Activated T-cell treated with anti-CD3 and anti-CD28 coated beads, Interleukin-2, amount 50 U/mL, for 24 hours (primary cell): ENCODE measurements at regions not wholly inside any gene's neighbourhood (a gene's known extent, or its start where the extent isn't known, plus 50 kb on each side); places are given as distances from the start of the nearest gene placed in this dataset.

Experiments
- DNase-seq: peaks from one replicate; pipeline ENCODE4 v3.0.0-alpha.2; 2020
- H3K27ac Mint-ChIP-seq: 2 replicates; pipeline ENCODE4 v1.8.0; 2020; ENCODE audit warnings: mild to moderate bottlenecking, mixed read lengths
- H3K27me3 Mint-ChIP-seq: 2 replicates; pipeline ENCODE4 v1.8.0; 2020; ENCODE audit warnings: mixed read lengths
- H3K36me3 Mint-ChIP-seq: 2 replicates; pipeline ENCODE4 v1.8.0; 2020; ENCODE audit warnings: low read depth, mixed read lengths
- H3K4me1 Mint-ChIP-seq: 2 replicates; pipeline ENCODE4 v1.8.0; 2020; ENCODE audit warnings: low read depth, mixed read lengths
- H3K4me3 Mint-ChIP-seq: 2 replicates; pipeline ENCODE4 v1.8.0; 2020; ENCODE audit warnings: mild to moderate bottlenecking, moderate library complexity, mixed read lengths
- H3K9me3 Mint-ChIP-seq: 2 replicates; pipeline ENCODE4 v1.8.0; 2020; ENCODE audit warnings: mixed read lengths

DNA sequence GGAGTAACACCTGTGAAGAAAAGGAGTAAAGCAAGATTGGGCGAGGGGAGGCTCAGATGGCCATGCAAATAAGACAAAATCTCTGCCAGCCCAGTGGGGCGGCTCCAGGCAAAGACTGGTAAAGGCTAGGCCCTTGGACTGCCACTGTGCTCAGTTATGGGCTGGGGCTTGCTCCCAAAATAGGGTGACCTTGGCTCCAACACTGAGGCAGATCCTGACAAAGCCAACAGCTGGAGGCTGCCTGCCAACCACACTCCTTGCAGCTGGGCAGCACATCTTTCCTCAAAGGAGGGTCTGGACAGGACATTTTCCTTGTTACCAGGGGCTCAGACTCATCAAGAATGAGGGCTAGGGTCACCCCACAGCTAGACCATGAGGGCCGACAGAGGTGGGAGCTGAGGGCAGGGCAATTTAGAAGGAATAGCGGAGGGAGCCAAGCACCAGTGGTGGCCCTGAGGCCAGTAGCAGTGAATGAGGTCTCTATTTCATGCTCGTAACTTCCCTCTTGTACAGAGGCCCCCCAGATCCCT lies 86.1 kb downstream of the CHRD start:
- H3K9me3 Mint-ChIP-seq: no peaks in the 10 kb centered on the region
- H3K4me3 Mint-ChIP-seq: no peak overlapping the region
- H3K27ac Mint-ChIP-seq: no peak overlapping the region
- H3K27me3 Mint-ChIP-seq: peaks cover 20% of the 10 kb centered on the region
- H3K36me3 Mint-ChIP-seq: no peaks in the 10 kb centered on the region
- peaks cover 8% of the 10 kb centered on the region for H3K4me1 Mint-ChIP-seq
- DNase-seq: no peak

DNA sequence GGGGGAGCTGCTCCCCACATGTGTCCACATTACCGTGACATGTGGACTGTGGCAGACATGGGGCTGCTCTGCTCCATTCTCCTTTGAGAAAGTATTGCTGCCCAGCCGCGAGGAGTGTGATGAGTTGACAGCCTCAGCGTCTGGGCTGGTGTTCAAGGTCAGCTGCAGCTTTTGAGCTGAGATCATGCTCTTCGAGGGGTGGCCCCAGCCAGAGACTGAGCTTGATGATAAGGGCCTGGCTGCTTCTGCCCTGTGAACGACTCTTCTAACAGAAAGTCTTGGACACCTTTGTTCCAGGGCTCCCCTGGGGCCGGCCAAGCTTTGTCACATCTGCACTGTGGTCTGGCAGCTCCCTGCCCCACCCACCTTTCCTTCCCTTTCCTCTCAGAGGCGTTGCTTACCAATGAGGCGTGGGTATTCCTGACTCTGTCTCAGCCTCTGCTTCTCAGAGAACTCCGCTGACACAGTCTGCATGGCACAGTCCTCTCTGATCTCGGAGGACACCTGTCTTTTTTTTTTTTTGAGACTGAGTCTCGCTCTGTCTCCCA lies 86.6 kb downstream of the CHRD start:
- peaks cover 13% of the 10 kb centered on the region for H3K4me1 Mint-ChIP-seq
- H3K36me3 Mint-ChIP-seq: no peaks in the 10 kb centered on the region
- DNase-seq: no peak
- H3K27ac Mint-ChIP-seq: no peak overlapping the region
- no peaks in the 10 kb centered on the region for H3K9me3 Mint-ChIP-seq
- peaks cover 20% of the 10 kb centered on the region for H3K27me3 Mint-ChIP-seq
- H3K4me3 Mint-ChIP-seq: no peak overlapping the region

DNA sequence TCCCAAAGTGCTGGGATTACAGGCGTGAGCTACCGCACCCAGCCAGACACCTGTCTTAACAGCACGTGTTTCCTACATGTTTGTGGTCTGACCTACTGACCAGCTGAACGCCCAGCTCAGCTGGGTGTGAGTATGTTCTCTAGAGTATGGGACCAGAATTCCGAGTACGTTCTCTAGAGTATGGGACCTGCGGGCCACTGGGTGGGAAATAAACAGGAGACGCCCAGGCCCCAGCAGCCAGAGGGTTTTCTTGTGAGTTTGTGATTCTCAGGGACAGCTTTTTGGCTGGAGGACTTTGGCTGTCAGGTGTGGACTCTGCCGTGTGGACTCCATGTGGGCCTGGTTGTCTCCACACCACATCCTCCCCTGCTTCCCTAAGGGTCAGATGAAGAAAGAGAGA lies 87.3 kb downstream of the CHRD start:
- Mint-ChIP-seq H3K36me3 (no peaks in the 10 kb centered on the region), H3K4me1 (peaks cover 19% of the 10 kb centered on the region), H3K9me3 (no peaks in the 10 kb centered on the region), H3K27me3 (peaks cover 21% of the 10 kb centered on the region), H3K27ac (no peak overlapping the region), H3K4me3 (no peak overlapping the region)
- DNase-seq: no peak

DNA sequence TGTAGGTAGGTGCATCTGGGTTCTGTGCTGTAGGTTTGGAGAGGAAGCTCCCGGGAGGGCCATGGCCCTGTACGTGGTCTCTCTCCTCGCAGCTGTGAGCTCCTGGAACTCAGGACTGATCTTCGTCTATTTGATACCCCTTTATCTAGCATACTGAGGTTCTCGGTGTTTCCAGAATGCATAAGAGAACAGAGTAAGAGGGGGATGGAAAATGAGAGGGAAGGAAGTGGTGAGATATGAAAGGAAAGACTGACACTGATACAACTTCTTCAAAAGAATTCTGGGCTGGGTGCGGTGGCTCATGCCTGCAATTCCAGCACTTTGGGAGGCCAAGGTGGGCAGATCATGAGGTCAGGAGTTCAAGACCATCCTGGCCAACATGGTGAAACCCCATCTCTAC lies 90.7 kb downstream of the CHRD start:
- Mint-ChIP-seq H3K27ac (peak overlapping the region; percentile 6), H3K36me3 (no peaks in the 10 kb centered on the region), H3K9me3 (no peaks in the 10 kb centered on the region), H3K27me3 (peaks cover 32% of the 10 kb centered on the region), H3K4me3 (no peak overlapping the region), H3K4me1 (peaks cover 29% of the 10 kb centered on the region)
- no peak for DNase-seq

DNA sequence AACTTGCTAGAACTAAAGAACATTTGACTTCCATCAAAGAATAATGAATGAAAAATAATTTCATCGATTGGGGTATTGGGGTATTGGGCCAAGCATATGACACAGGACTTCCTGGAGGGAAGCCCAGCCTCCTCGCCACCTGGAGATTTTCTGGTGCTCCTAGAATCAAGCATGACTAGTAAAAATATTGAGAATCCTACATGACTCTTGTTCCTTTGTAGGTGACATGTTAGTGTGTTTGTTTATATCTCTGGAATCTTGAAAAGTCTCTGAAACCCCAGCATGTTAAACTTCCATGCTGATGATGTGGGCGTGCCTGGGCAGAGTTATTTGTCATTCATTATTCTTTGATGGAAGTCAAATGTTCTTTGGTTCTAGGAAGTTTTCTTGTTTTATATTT lies 90.1 kb upstream of the EPHB3 start:
- H3K4me3 Mint-ChIP-seq: no peak overlapping the region
- peaks cover 29% of the 10 kb centered on the region for H3K4me1 Mint-ChIP-seq
- H3K27ac Mint-ChIP-seq: no peak overlapping the region
- peaks cover 35% of the 10 kb centered on the region for H3K27me3 Mint-ChIP-seq
- H3K9me3 Mint-ChIP-seq: no peaks in the 10 kb centered on the region
- DNase-seq: no peak
- no peaks in the 10 kb centered on the region for H3K36me3 Mint-ChIP-seq

DNA sequence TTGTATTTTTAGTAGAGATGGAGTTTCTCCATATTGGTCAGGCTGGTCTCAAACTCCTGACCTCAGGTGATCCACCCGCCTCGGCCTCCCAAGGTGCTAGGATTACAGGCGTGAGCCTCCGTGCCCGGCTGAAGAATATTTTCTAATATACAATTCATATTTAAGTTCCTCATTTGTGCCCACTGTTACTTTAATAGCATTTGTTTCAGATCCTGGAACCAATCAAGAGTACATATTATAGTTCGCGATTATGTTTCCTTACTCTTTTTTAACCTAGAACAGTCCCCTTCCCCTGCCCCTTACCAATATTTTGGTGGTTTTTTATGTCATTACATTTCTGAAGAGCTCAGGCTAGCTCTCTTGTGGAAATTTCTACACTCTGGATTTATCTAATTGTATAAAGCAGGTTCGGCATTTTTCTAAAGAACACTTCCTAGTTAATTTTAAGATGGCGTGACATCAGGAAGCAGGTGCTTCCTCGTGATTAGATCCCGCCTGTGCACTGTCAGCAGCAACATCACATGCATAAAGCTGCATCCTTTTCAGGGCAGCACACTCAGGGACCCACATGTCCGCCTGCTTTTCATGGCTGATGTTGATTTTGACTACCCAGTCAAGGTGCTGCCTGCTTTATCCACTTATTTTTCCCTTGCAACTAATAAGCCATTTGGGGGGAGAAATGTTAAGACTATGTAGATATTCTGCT lies 88.7 kb upstream of the EPHB3 start:
- no peak overlapping the region for H3K4me3 Mint-ChIP-seq
- DNase-seq: no peak
- no peaks in the 10 kb centered on the region for H3K36me3 Mint-ChIP-seq
- H3K9me3 Mint-ChIP-seq: no peaks in the 10 kb centered on the region
- peaks cover 26% of the 10 kb centered on the region for H3K4me1 Mint-ChIP-seq
- peaks cover 30% of the 10 kb centered on the region for H3K27me3 Mint-ChIP-seq
- no peak overlapping the region for H3K27ac Mint-ChIP-seq

DNA sequence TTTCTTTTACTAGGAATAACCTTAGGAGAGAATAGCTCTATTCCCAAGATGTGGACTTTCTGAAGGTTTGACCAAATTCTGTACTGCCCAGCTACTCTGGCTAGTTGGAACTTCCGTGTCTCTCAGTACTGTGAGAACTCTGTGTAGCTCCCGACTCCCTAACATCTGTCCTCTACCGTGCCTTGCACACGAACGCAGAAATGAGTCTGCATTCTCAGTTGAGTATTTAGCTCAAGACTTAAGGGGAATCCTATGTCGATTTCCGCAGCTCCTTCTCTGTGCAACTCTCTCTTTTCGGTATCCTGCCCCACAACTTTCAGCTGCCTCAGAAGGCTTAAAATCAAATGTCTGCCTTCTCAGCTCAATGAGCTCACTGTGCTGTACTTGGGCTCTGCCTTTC lies 86.7 kb upstream of the EPHB3 start:
- Mint-ChIP-seq H3K27me3 (peaks cover 27% of the 10 kb centered on the region), H3K4me1 (peaks cover 26% of the 10 kb centered on the region), H3K27ac (no peak overlapping the region), H3K4me3 (no peak overlapping the region), H3K36me3 (no peaks in the 10 kb centered on the region), H3K9me3 (no peaks in the 10 kb centered on the region)
- DNase-seq: no peak

DNA sequence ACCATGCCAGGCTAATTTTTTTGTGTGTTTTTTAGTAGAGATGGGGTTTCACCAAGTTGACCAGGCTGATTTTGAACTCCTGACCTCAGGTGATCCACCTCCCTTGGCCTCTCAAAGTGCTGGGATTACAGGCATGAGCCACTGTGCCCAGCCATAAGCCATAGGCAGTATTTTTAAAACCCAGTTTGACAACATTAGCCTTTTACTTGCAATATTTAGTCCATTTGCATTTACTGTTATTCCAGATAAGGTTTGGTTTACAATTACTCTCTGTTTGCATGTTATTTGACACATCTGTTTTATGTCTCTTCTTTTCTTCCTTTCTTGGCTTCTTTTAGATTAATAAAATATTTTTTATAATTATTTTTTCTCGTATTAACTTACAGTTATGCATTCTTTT lies 83.6 kb upstream of the EPHB3 start:
- Mint-ChIP-seq H3K4me3 (no peak overlapping the region), H3K36me3 (no peaks in the 10 kb centered on the region), H3K4me1 (peaks cover 6% of the 10 kb centered on the region), H3K27me3 (peaks cover 33% of the 10 kb centered on the region), H3K9me3 (no peaks in the 10 kb centered on the region), H3K27ac (no peak overlapping the region)
- no peak for DNase-seq

DNA sequence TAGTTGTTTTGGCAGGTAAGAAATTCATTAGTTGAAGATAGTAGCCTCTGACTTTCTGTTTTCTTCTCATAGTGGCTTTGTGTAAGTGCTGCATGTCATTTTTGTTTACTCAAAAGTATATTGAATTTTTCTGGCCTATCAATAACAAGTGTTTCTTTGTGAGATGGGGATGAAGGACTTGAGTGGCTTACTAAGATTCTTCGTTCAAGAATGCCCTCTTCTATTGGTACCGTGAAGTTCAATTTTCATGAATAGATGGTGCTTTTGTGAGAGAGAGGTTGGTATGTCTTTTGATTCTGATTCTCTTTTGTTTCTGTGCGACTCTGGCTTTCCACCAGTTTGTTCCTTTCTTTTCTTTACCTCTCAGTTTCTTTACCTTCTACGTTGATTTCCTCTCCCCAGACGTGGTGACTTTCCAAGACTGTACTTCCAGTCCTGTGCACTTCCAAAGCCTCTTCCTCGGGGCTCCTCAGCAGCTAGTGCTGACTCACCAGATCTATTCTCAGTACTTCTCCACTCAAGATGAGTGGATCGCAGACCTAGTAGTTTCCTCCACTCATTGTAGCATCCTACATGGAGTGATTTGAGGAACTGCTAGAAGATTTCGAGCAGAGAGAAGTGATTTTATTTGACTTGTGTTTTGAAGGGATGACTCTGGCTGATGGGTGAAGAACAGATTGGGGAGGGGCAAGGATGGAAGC lies 82.0 kb upstream of the EPHB3 start:
- no peaks in the 10 kb centered on the region for H3K36me3 Mint-ChIP-seq
- no peaks in the 10 kb centered on the region for H3K9me3 Mint-ChIP-seq
- no peak overlapping the region for H3K27ac Mint-ChIP-seq
- H3K4me1 Mint-ChIP-seq: no peaks in the 10 kb centered on the region
- H3K4me3 Mint-ChIP-seq: no peak overlapping the region
- H3K27me3 Mint-ChIP-seq: peaks cover 26% of the 10 kb centered on the region
- no peak for DNase-seq

DNA sequence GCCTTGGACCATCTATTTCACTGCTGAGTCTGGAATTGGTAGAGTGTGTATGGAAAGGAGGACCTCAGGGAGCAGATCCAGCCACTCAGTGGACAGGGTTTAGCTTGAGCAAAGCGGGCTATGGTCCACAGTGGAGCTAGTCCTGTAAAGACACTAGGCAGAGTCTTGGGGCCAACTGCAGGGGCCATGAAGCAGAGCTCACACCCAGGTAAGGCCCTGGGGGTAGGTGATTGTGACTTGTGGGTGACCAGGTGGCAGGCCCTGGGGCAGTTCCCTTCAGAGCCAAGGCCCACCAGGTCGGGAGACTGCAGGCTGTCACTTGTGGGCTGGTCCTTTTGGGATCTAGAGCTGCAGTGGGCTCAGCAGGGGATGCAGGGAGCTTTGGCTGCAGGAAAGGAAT lies 80.8 kb upstream of the EPHB3 start:
- no peak for DNase-seq
- H3K27ac Mint-ChIP-seq: no peak overlapping the region
- no peaks in the 10 kb centered on the region for H3K36me3 Mint-ChIP-seq
- H3K4me1 Mint-ChIP-seq: no peaks in the 10 kb centered on the region
- no peak overlapping the region for H3K4me3 Mint-ChIP-seq
- peaks cover 26% of the 10 kb centered on the region for H3K27me3 Mint-ChIP-seq
- H3K9me3 Mint-ChIP-seq: no peaks in the 10 kb centered on the region

DNA sequence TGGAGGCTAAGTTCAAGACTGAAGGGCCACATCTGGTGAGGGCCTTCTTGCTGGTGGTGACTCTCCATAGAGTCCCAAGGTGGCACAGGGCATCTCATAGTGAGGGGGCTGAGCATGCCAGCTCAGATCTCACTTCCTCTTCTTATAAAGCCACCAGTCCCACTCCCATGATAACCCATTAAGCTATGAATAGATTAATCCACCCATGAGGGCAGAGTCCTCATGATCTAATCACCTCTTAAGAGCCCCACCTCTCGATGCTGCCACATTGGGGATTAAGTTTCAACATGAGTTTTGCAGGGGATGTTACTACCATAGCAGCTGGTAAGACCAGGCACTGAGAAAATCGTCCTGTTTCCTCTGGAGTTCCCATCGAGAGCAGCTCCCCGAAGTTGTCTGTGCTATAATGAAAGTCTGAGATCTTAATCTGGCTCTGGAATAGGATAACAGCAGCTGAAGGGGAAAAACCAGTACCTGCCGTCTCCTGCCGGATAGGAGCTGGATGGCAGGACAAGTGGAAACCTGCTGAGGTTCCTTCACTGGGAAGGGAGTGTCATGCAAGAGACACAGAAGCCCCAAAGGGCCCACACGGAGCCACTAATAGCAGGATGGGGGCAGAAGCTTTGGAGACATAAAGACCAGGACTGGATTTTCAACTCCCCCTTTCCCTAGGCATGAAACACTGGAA lies 79.5 kb upstream of the EPHB3 start:
- Mint-ChIP-seq H3K4me1 (no peaks in the 10 kb centered on the region), H3K27ac (no peak overlapping the region), H3K36me3 (no peaks in the 10 kb centered on the region), H3K27me3 (peaks cover 23% of the 10 kb centered on the region), H3K9me3 (no peaks in the 10 kb centered on the region), H3K4me3 (no peak overlapping the region)
- DNase-seq: no peak

DNA sequence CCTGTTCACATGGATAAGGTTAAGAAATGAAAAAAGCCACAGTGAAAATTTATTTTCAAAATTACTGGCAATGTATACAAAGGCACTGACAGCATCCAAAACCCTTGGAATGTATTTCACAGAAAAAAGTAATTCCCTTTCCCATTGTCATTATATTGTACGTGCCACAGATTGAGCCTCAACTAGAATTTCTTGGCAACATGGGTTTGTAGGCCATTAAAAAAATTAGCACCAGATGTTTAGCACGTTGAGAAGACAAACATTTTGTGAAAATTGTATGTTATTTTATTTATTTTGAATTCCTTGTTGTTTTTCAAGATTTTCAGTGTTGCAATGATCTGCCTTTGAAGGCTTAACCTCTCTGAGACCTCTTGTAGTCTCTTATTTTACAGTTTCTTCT lies 76.3 kb upstream of the EPHB3 start:
- Mint-ChIP-seq H3K9me3 (no peaks in the 10 kb centered on the region), H3K4me3 (no peak overlapping the region), H3K36me3 (no peaks in the 10 kb centered on the region), H3K27me3 (peaks cover 43% of the 10 kb centered on the region), H3K4me1 (no peaks in the 10 kb centered on the region), H3K27ac (no peak overlapping the region)
- no peak for DNase-seq

DNA sequence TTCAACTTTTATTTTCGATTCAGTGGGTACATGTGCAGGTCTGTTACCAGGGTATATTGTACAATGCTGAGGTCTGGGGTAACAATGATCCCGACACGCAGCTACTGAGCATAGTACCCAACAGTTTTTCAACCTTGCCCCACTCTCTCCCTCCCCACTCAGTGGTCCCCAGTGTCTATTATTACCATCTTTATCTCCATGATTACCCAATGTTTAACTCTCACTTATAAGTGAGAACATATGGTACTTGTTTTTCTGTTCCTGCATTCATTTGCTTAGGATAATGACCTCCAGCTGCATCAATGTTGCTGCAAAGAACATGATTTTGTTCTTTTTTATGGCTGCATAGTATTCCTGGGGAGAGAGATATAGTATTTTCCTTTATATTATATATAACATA lies 75.7 kb upstream of the EPHB3 start:
- no peaks in the 10 kb centered on the region for H3K9me3 Mint-ChIP-seq
- no peak overlapping the region for H3K4me3 Mint-ChIP-seq
- no peak for DNase-seq
- no peak overlapping the region for H3K27ac Mint-ChIP-seq
- H3K36me3 Mint-ChIP-seq: no peaks in the 10 kb centered on the region
- peaks cover 43% of the 10 kb centered on the region for H3K27me3 Mint-ChIP-seq
- no peaks in the 10 kb centered on the region for H3K4me1 Mint-ChIP-seq

DNA sequence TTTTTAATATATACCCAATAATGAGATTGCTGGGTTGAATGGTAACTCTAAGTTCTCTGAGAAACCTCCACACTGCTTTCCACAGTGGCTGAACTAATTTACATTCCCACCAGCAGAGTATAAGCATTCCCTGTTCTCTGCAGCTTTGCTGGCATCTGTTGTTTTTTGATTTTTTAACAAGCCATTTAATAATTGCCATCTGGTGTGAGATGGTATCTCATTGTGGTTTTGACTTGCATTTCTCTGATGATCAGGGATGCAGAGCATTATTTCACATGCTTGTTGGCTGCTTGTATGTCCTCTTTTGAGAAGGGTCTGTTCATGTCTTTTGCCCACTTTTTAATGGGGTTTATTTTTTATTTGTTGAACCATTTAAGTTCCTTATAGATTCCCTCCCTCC lies 75.0 kb upstream of the EPHB3 start:
- Mint-ChIP-seq H3K36me3 (no peaks in the 10 kb centered on the region), H3K4me3 (no peak overlapping the region), H3K27ac (no peak overlapping the region), H3K9me3 (no peaks in the 10 kb centered on the region), H3K4me1 (no peaks in the 10 kb centered on the region), H3K27me3 (peaks cover 42% of the 10 kb centered on the region)
- DNase-seq: no peak

DNA sequence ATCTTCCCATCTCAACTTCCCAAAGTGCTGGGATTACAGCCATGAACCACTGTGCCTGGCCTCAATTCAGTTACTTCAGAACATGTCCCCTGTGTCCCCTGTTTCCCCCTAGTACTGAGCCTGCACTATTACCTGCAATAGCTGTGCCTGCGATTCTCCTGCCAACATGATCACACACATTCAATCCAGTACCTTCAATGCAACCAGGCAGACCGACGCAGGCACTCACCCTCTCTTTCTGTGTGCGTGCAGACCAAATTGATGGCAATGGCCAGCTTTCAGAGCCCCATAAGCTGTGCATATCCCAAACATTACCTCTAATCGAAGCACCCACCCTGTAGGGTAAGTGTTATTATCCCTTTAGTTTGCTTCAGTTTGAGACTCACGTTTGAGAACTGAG lies 73.0 kb upstream of the EPHB3 start:
- H3K27me3 Mint-ChIP-seq: peaks cover 53% of the 10 kb centered on the region
- no peaks in the 10 kb centered on the region for H3K36me3 Mint-ChIP-seq
- no peak overlapping the region for H3K27ac Mint-ChIP-seq

More for the DNA sequence above, 73.0 kb upstream of the EPHB3 start:
- H3K4me3 Mint-ChIP-seq: no peak overlapping the region
- DNase-seq: no peak
- no peaks in the 10 kb centered on the region for H3K9me3 Mint-ChIP-seq
- peaks cover 5% of the 10 kb centered on the region for H3K4me1 Mint-ChIP-seq
